Heart right ventricle (tissue), 16 donors: ENCODE measurements at regions not wholly inside any gene's neighbourhood (a gene's known extent, or its start where the extent isn't known, plus 50 kb on each side); places are given as distances from the start of the nearest gene placed in this dataset.

Experiments used
- ATAC-seq, 8 donors: fragments of 200-7000 bp; cut with Tn5 transposase; one replicate each; pipeline ENCODE4 v1.9.1; 2020; ENCODE audit warnings: mild to moderate bottlenecking in 8 of 8, moderate library complexity in 8 of 8, moderate number of reproducible peaks in 1 of 8
- DNase-seq, 2 donors: peaks; one replicate each; pipeline ENCODE4 v3.0.0-alpha.2; 2020
- H3K27ac ChIP-seq, 10 donors: fragments of 200-600 bp; sonication (generic) in 2 of 10; one replicate each; pipeline versions ENCODE4 v1.5.0 to v1.8.0; 2020 to 2022; ENCODE audit warnings: mild to moderate bottlenecking in 3 of 10
- H3K27me3 ChIP-seq, 7 donors: fragments of 200-600 bp; one replicate each; pipeline ENCODE4 v1.8.0; 2021 to 2022; ENCODE audit warnings: mild to moderate bottlenecking in 2 of 7
- H3K36me3 ChIP-seq, 9 donors: fragments of 200-600 bp; sonication (generic) in 1 of 9; one replicate each; pipeline versions ENCODE4 v1.5.0 to v1.8.0; 2020 to 2022; ENCODE audit warnings: mild to moderate bottlenecking in 2 of 9
- H3K4me1 ChIP-seq, 9 donors: fragments of 200-600 bp; sonication (generic) in 1 of 9; one replicate each; pipeline versions ENCODE4 v1.5.0 to v1.8.0; 2020 to 2022; ENCODE audit warnings: mild to moderate bottlenecking in 4 of 9
- H3K4me3 ChIP-seq, 10 donors: fragments of 200-600 bp; sonication (generic) in 2 of 10; one replicate each; pipeline versions ENCODE4 v1.5.0 to v1.8.0; 2020 to 2022; ENCODE audit warnings: mild to moderate bottlenecking in 7 of 10, moderate library complexity in 2 of 10
- H3K9me3 ChIP-seq, 11 donors: fragments of 200-600 bp in 10 of 11; sonication (generic) in 2 of 11; one replicate each; pipeline versions ENCODE4 v1.5.0 to v1.8.0; 2013 to 2022; ENCODE audit warnings: mild to moderate bottlenecking in 2 of 11, control low read depth in 1 of 11, moderate library complexity in 1 of 11
- CTCF ChIP-seq, 9 donors: fragments of 200-600 bp; sonication (generic) in 2 of 9; IDR thresholded peaks; one replicate each; pipeline versions ENCODE4 v1.5.0 to v1.8.0; 2021 to 2022; ENCODE audit warnings: antibody characterized with exemption in 9 of 9, mild to moderate bottlenecking in 5 of 9, moderate library complexity in 1 of 9
- WGBS, 2 donors: extraction: QIAGEN DNeasy Blood & Tissue Kit; methylation state at CpG; one replicate each; pipeline ENCODE4 v1.1.7; 2013; ENCODE audit warnings: inconsistent platforms in 1 of 2; 5-methylcytosine and 5-hydroxymethylcytosine counted together
- intact Hi-C, 10 donors: fragments of 100-400 bp; cut with DNase I; formaldehyde crosslinking; loops; one replicate each; pipeline versions ENCODE4 v1.11.1 to v1.14.2; 2022
- donor health status: Arrhythmogenic right ventricular cardiomyopathy.
- donor health status: ischemic (EF 13 %, LVEDD 7.1; RV severe dilation, severe dysfunction).
- donor health status: healthy with polysubstance abuse.
- donor health status: DM: no; HTN: yes; CAD: no.
- donor health status: DM: no; HTN: no; CAD: no.
- donor health status: ischemic (EF 25% LVEDD 6.9; RV normal size, moderate dysfunction).
- donor health status: ischemic (EF 25% LVEDD 5.7; RV mildly dilated, moderate dysfunction).
- donor health status: healthy.
- donor health status: DM: yes; HTN: yes; CAD: no.
- donor health status: Ischemic cardiomyopathy.
- donor health status: ischemic (EF 35%, LVEDD 5.7; RV mildly dilated, moderate dysfunction).
- donor health status: nonischemic (EF 11% LVEDD 7.7; RV severe dilation, severe dysfunction).
- donor health status: DM: yes; HTN: yes; CAD: no.
- donor health status: PGD.
- donor health status: ischemic (EF 29% LVEDD 5.4; RV normal size, mild dysfunction).
- donor health status: nonischemic (EF 23%, LVEDD 6.1; RV moderate dilation, normal function).

- DNase-seq (no peak), ATAC-seq (no peak)
- Histone ChIP-seq H3K27me3 (no peaks in the 10 kb centered on the region), H3K4me3 (no peak overlapping the region), H3K9me3 (peaks cover 0 to 63% (median 0%) of the 10 kb centered on the region in 11 donors), H3K27ac (no peak overlapping the region), H3K36me3 (no peaks in the 10 kb centered on the region), H3K4me1 (no peaks in the 10 kb centered on the region)
- no peak for TF ChIP-seq CTCF (IDR thresholded peaks at IDR 0.05)
- WGBS, 2 donors, result 86 to 89% methylated on average over 9 of the region's 9 CpGs
- intact Hi-C loops, result no loop called here
Measured at GRCh38 chr15:27639595-27639994, 459.5 kb downstream of the OCA2 start.

GRCh38 chr15:27638958-27639357, 460.2 kb downstream of the OCA2 start:
- WGBS, 2 donors, result 81 to 86% methylated on average over 14 of the region's 14 CpGs
- H3K27ac ChIP-seq, result no peak overlapping the region
- intact Hi-C loops, result no loop called here
- no peaks in the 10 kb centered on the region for H3K27me3 ChIP-seq
- DNase-seq (no peak), ATAC-seq (no peak)
- H3K4me1 ChIP-seq, result no peaks in the 10 kb centered on the region
- no peak for TF ChIP-seq CTCF (IDR thresholded peaks at IDR 0.05)
- H3K9me3 ChIP-seq, result peaks cover 0 to 59% (median 0%) of the 10 kb centered on the region in 11 donors
- H3K36me3 ChIP-seq, result no peaks in the 10 kb centered on the region
- H3K4me3 ChIP-seq, result no peak overlapping the region

GRCh38 chr15:27635916-27636315, 463.2 kb downstream of the OCA2 start:
- DNase-seq, result no peak
- Histone ChIP-seq H3K4me1 (no peaks in the 10 kb centered on the region), H3K4me3 (no peak overlapping the region), H3K9me3 (peaks cover 0 to 34% (median 0%) of the 10 kb centered on the region in 11 donors), H3K27ac (no peak overlapping the region), H3K36me3 (no peaks in the 10 kb centered on the region), H3K27me3 (no peaks in the 10 kb centered on the region)
- intact Hi-C loops, result no loop called here
- ATAC-seq, result no peak
- 60 to 72% methylated on average over 2 of the region's 2 CpGs for WGBS, 2 donors
- TF ChIP-seq CTCF (IDR thresholded peaks at IDR 0.05), result no peak

- Histone ChIP-seq H3K27me3 (no peaks in the 10 kb centered on the region), H3K36me3 (no peaks in the 10 kb centered on the region), H3K9me3 (peaks cover 0 to 43% (median 14%) of the 10 kb centered on the region in 11 donors), H3K27ac (no peak overlapping the region), H3K4me1 (no peaks in the 10 kb centered on the region), H3K4me3 (no peak overlapping the region)
- intact Hi-C loops, result loop anchor here in 1 of 10 donors (10.0 kb wide), 1 partner anchor 64 kb away; no protein-coding TSS in a partner anchor
- 71 to 83% methylated on average over 2 of the region's 2 CpGs for WGBS, 2 donors
- ATAC-seq (no peak), DNase-seq (no peak)
- no peak for TF ChIP-seq CTCF (IDR thresholded peaks at IDR 0.05)
Measured at GRCh38 chr15:27628486-27628885, 470.6 kb downstream of the OCA2 start.
